ENCODE measurements at regions not wholly inside any gene's neighbourhood (a gene's known extent, or its start where the extent isn't known, plus 50 kb on each side); places are given as distances from the start of the nearest gene placed in this dataset.

- TF ChIP-seq CTCF (conservative IDR thresholded peaks at IDR 0.05; ENCODE audit: low read depth, low read length) (no peak), RCOR1 (IDR thresholded peaks at IDR 0.05; ENCODE audit: insufficient replicate concordance, low read length) (no peak), POLR2A (IDR thresholded peaks at IDR 0.05; ENCODE audit: low read depth, low read length) (no peak), RFX5 (IDR thresholded peaks at IDR 0.05; ENCODE audit: low read depth, low read length) (no peak), SMC3 (IDR thresholded peaks at IDR 0.05; ENCODE audit: low read depth, low read length) (no peak), CEBPB (IDR thresholded peaks at IDR 0.05; ENCODE audit: low read depth, low read length) (no peak)
Observed at GRCh38 chr4:83767067-83767466, 231.2 kb downstream of the GPAT3 start.

Measured in IMR-90 (cell line).